ENCODE measurements at regions not wholly inside any gene's neighbourhood (a gene's known extent, or its start where the extent isn't known, plus 50 kb on each side); places are given as distances from the start of the nearest gene placed in this dataset.

GRCh38 chr18:29549759-29550158 is 1372.8 kb upstream of the CDH2 start:
- TF ChIP-seq EZH2 (IDR thresholded peaks at IDR 0.05; ENCODE audit: low read length): no peak
- TF ChIP-seq CTCF (optimal IDR thresholded peaks at IDR 0.05 in 1 of 3, IDR thresholded peaks at IDR 0.05 in 1 of 3, conservative IDR thresholded peaks at IDR 0.05 in 1 of 3; ENCODE audit: extremely low read depth in 1 of 3, insufficient read depth in 2 of 3, low read length in 3 of 3): no peak

Measured in keratinocyte (primary cell).